ENCODE measurements at regions not wholly inside any gene's neighbourhood (a gene's known extent, or its start where the extent isn't known, plus 50 kb on each side); places are given as distances from the start of the nearest gene placed in this dataset.

DNA sequence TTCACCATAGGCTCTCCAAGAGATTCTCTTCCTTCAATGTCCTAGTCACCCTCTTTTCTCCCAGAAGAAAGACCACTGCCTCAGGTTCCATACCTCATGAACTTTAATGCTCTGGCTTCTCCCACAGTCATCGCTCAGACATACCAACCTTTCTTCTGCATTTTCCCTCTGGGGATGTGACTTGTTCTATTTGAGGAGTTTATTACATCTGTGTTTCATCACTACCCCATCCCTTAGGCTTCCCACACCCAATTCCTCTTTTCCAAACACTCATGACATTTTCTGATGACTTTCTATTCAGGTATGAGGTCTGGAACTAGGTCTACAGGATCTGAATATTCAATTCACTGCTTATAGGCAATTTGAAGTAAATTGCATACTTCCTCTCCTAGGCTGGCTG lies 298.6 kb upstream of the MAP2 start:
- TF ChIP-seq, protein P1, sequence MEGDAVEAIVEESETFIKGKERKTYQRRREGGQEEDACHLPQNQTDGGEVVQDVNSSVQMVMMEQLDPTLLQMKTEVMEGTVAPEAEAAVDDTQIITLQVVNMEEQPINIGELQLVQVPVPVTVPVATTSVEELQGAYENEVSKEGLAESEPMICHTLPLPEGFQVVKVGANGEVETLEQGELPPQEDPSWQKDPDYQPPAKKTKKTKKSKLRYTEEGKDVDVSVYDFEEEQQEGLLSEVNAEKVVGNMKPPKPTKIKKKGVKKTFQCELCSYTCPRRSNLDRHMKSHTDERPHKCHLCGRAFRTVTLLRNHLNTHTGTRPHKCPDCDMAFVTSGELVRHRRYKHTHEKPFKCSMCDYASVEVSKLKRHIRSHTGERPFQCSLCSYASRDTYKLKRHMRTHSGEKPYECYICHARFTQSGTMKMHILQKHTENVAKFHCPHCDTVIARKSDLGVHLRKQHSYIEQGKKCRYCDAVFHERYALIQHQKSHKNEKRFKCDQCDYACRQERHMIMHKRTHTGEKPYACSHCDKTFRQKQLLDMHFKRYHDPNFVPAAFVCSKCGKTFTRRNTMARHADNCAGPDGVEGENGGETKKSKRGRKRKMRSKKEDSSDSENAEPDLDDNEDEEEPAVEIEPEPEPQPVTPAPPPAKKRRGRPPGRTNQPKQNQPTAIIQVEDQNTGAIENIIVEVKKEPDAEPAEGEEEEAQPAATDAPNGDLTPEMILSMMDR (optimal IDR thresholded peaks at IDR 0.05 in 1 of 3, IDR thresholded peaks at IDR 0.05 in 1 of 3, conservative IDR thresholded peaks at IDR 0.05 in 1 of 3; ENCODE audit: extremely low read depth in 1 of 3, insufficient read depth in 2 of 3, low read length in 3 of 3), result no peak
- TF ChIP-seq EZH2 (IDR thresholded peaks at IDR 0.05; ENCODE audit: low read length), result no peak
- H4K20me1 ChIP-seq (ENCODE audit: control insufficient read depth, extremely low read depth, insufficient read depth, low read length), result no peaks in the 10 kb centered on the region
- no peaks in the 10 kb centered on the region for H3K9me1 ChIP-seq (ENCODE audit: control insufficient read depth, extremely low read depth, insufficient read depth, low read length)
- peak overlapping the region; percentile 61 for H3K4me2 ChIP-seq (ENCODE audit: control insufficient read depth, extremely low read depth, insufficient read depth, low read depth, low read length)
- no peak overlapping the region for H2AFZ ChIP-seq (ENCODE audit: control insufficient read depth, low read length)
- H3K4me1 ChIP-seq (ENCODE audit: control insufficient read depth, extremely low read depth, insufficient read depth, low read length), result peaks cover 12% of the 10 kb centered on the region
- H3K27ac ChIP-seq (ENCODE audit: control insufficient read depth, insufficient read depth, low read length), result peak overlapping the region; percentile 59
- H3K79me2 ChIP-seq (ENCODE audit: control insufficient read depth, insufficient read depth, low read length), result no peaks in the 10 kb centered on the region
- H3K27me3 ChIP-seq (ENCODE audit: control insufficient read depth, extremely low read depth, insufficient read depth, low read length), result no peaks in the 10 kb centered on the region
- no peaks in the 10 kb centered on the region for H3K9me3 ChIP-seq (ENCODE audit: control insufficient read depth, low read depth, low read length)
- peak; percentile 67 for FAIRE-seq
- H3K9ac ChIP-seq (ENCODE audit: control insufficient read depth, extremely low read depth, insufficient read depth, low read length), result no peak overlapping the region
- DNase-seq (ENCODE audit: low read depth, low spot score), result peak; percentile 25
- dilution Hi-C loops (cut with MboI; ENCODE audit: extremely low pct_ligation_motif_present, low sequenced_read_pairs), result no loop called here
- H3K36me3 ChIP-seq (ENCODE audit: control insufficient read depth in 2 of 2, extremely low read depth in 1 of 2, insufficient read depth in 2 of 2, low read length in 2 of 2), result no peaks in the 10 kb centered on the region
- no peak overlapping the region for H3K4me3 ChIP-seq (ENCODE audit: control insufficient read depth in 2 of 3, extremely low read depth in 1 of 3, insufficient read depth in 2 of 3, low read depth in 1 of 3, low read length in 3 of 3)

DNA sequence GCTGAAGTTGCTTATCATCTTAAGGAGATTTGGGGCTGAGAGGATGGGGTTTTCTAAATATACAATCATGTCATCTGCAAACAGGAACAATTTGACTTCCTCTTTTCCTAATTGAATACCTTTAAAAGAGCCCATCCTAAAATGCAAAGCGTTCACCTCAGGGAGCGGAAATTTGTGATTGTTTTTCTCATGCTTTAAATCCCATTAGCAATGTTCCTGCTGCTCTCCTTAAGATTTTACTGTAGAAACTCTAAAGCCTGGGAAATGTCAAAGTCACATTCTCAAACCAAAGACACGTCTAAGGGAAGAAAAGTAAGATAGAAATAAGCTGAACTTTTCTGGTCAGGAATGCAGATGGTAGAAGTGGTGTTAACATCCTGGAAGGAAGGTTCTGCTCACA lies 285.8 kb upstream of the MAP2 start:
- no peak overlapping the region for H3K4me2 ChIP-seq (ENCODE audit: control insufficient read depth, extremely low read depth, insufficient read depth, low read depth, low read length)
- no peaks in the 10 kb centered on the region for H4K20me1 ChIP-seq (ENCODE audit: control insufficient read depth, extremely low read depth, insufficient read depth, low read length)
- TF ChIP-seq EZH2 (IDR thresholded peaks at IDR 0.05; ENCODE audit: low read length), result no peak
- TF ChIP-seq, protein P1 (optimal IDR thresholded peaks at IDR 0.05 in 1 of 3, IDR thresholded peaks at IDR 0.05 in 1 of 3, conservative IDR thresholded peaks at IDR 0.05 in 1 of 3; ENCODE audit: extremely low read depth in 1 of 3, insufficient read depth in 2 of 3, low read length in 3 of 3), result no peak
- H3K27me3 ChIP-seq (ENCODE audit: control insufficient read depth, extremely low read depth, insufficient read depth, low read length), result no peaks in the 10 kb centered on the region
- H3K9ac ChIP-seq (ENCODE audit: control insufficient read depth, extremely low read depth, insufficient read depth, low read length), result no peak overlapping the region
- no peak for FAIRE-seq
- H3K4me3 ChIP-seq (ENCODE audit: control insufficient read depth in 2 of 3, extremely low read depth in 1 of 3, insufficient read depth in 2 of 3, low read depth in 1 of 3, low read length in 3 of 3), result no peak overlapping the region
- no peaks in the 10 kb centered on the region for H3K79me2 ChIP-seq (ENCODE audit: control insufficient read depth, insufficient read depth, low read length)
- no peak overlapping the region for H3K27ac ChIP-seq (ENCODE audit: control insufficient read depth, insufficient read depth, low read length)
- dilution Hi-C loops (cut with MboI; ENCODE audit: extremely low pct_ligation_motif_present, low sequenced_read_pairs), result no loop called here
- H2AFZ ChIP-seq (ENCODE audit: control insufficient read depth, low read length), result no peak overlapping the region
- H3K9me1 ChIP-seq (ENCODE audit: control insufficient read depth, extremely low read depth, insufficient read depth, low read length), result no peaks in the 10 kb centered on the region
- peaks cover 19% of the 10 kb centered on the region for H3K4me1 ChIP-seq (ENCODE audit: control insufficient read depth, extremely low read depth, insufficient read depth, low read length)
- no peaks in the 10 kb centered on the region for H3K36me3 ChIP-seq (ENCODE audit: control insufficient read depth in 2 of 2, extremely low read depth in 1 of 2, insufficient read depth in 2 of 2, low read length in 2 of 2)
- H3K9me3 ChIP-seq (ENCODE audit: control insufficient read depth, low read depth, low read length), result no peaks in the 10 kb centered on the region
- no peak for DNase-seq (ENCODE audit: low read depth, low spot score)

Measured in keratinocyte (primary cell).